ENCODE measurements at regions not wholly inside any gene's neighbourhood (a gene's known extent, or its start where the extent isn't known, plus 50 kb on each side); places are given as distances from the start of the nearest gene placed in this dataset.

DNA sequence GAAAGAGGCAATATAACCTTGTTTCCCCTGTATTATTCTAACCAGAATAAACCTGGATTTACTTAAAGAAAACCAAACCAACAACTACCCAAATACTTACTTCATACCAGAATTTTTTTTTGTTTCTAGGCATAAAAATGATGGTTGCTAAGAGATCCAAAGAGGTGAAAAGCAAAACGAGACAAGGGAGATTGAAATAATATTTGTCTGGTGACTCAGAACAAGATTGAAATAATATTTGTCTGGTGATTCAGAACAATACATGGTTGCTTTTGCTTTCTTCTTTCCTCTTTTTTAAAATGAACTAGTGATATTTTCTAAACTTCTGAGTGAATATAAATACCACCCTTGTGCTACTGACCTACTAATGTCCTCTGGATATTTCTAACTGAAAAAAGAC is 592.9 kb downstream of the KCTD12 start:
- no peak overlapping the region for H4K91ac ChIP-seq (replicated peaks; ENCODE audit: insufficient read length, low read length)
- FAIRE-seq (no peak), DNase-seq (ENCODE audit: low read depth in 1 of 2, low spot score in 2 of 2) (no peak)
- H3K36me3 ChIP-seq (ENCODE audit: control insufficient read depth in 2 of 4, insufficient read depth in 4 of 4, low read length in 3 of 4), result peaks cover 0 to 2% (median 0%) of the 10 kb centered on the region in 4 experiments; a peak in 1 of 8 replicates
- no peak overlapping the region for H3K9ac ChIP-seq (replicated peaks in 1 of 4; ENCODE audit: extremely low read depth in 1 of 4, low read depth in 3 of 4, low read length in 3 of 4)
- H2BK15ac ChIP-seq (ENCODE audit: low read length), result no peak overlapping the region
- no peak overlapping the region for H4K8ac ChIP-seq (ENCODE audit: extremely low read depth, insufficient read depth, low read length)
- no peaks in the 10 kb centered on the region for H3K79me2 ChIP-seq (ENCODE audit: control insufficient read depth in 1 of 2, insufficient read depth in 2 of 2, low read length in 2 of 2)
- H2AFZ ChIP-seq (ENCODE audit: low read length), result no peak overlapping the region
- H2BK20ac ChIP-seq (ENCODE audit: low read length), result no peak overlapping the region
- no peak overlapping the region for H3K56ac ChIP-seq (replicated peaks; ENCODE audit: insufficient read length, low read depth, low read length)
- no peaks in the 10 kb centered on the region for H4K20me1 ChIP-seq (replicated peaks in 1 of 2; ENCODE audit: control insufficient read depth in 1 of 2, insufficient read depth in 2 of 2, low read length in 2 of 2)
- H3K27ac ChIP-seq (ENCODE audit: low read depth, low read length), result no peak overlapping the region
- 86% methylated on average over 1 of the region's 1 CpG; no CpG with 5 or more reads in 1 of the 2 experiments for WGBS, 2 experiments (ENCODE audit: extremely low coverage in 1 of 2, insufficient coverage in 1 of 2, insufficient read length in 1 of 2, insufficient replicate concordance in 2 of 2, low coverage in 1 of 2, low lambda C conversion rate in 2 of 2, missing lambda C conversion rate in 1 of 2)
- no peak overlapping the region for H3K23ac ChIP-seq (ENCODE audit: insufficient read length)
- H3K9me3 ChIP-seq (ENCODE audit: insufficient read depth in 2 of 2, low read depth in 1 of 2, low read length in 1 of 2), result peaks cover 0 to 7% of the 10 kb centered on the region in 2 experiments; a peak in 1 of 4 replicates
- no peak overlapping the region for H2BK120ac ChIP-seq (replicated peaks; ENCODE audit: low read depth, low read length)
- no peak overlapping the region for H2BK12ac ChIP-seq (ENCODE audit: low read depth, low read length)
- H3K14ac ChIP-seq (ENCODE audit: insufficient read length), result no peak overlapping the region
- no peak overlapping the region for H3K4me3 ChIP-seq (ENCODE audit: extremely low read depth in 1 of 4, insufficient read depth in 2 of 4, low read depth in 3 of 4, low read length in 4 of 4)
- no peak overlapping the region for H3K4me2 ChIP-seq (ENCODE audit: insufficient read depth in 1 of 2, low read depth in 2 of 2, low read length in 2 of 2)
- no peak overlapping the region for H2AK5ac ChIP-seq (ENCODE audit: low read depth, low read length)
- no peaks in the 10 kb centered on the region for H3K27me3 ChIP-seq (replicated peaks in 1 of 4; ENCODE audit: control insufficient read depth in 3 of 4, extremely low read depth in 1 of 4, insufficient read depth in 3 of 4, low read length in 3 of 4)
- peaks cover 0 to 5% (median 0%) of the 10 kb centered on the region in 4 experiments; a peak in 1 of 7 replicates for H3K4me1 ChIP-seq (replicated peaks in 1 of 4; ENCODE audit: control insufficient read depth in 3 of 4, insufficient read depth in 4 of 4, low read length in 3 of 4)
- H3K23me2 ChIP-seq (ENCODE audit: low read depth, low read length), result no peaks in the 10 kb centered on the region
- no peak overlapping the region for H3K18ac ChIP-seq (ENCODE audit: extremely low read depth, low read length)
- CTCF ChIA-PET (ENCODE audit: partially characterized antibody), result interaction anchor here (0.6 kb wide), 1 partner anchor 710 kb away, joined by 3 read pairs; no protein-coding TSS in a partner anchor
- H3K4ac ChIP-seq (replicated peaks; ENCODE audit: insufficient read length, low read depth, low read length), result no peak overlapping the region
- no peak overlapping the region for H2BK5ac ChIP-seq (ENCODE audit: low read depth, low read length)
- POLR2A ChIA-PET (ENCODE audit: partially characterized antibody), result no interaction called here
- H4K5ac ChIP-seq (ENCODE audit: insufficient read length, low read depth, low read length), result no peak overlapping the region
- H3K79me1 ChIP-seq (ENCODE audit: low read depth, low read length), result no peaks in the 10 kb centered on the region
- TF ChIP-seq, protein P1, sequence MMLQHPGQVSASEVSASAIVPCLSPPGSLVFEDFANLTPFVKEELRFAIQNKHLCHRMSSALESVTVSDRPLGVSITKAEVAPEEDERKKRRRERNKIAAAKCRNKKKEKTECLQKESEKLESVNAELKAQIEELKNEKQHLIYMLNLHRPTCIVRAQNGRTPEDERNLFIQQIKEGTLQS (IDR thresholded peaks at IDR 0.05; ENCODE audit: insufficient read depth, low read depth, low read length), result no peak
- TF ChIP-seq EGR1 (IDR thresholded peaks at IDR 0.05; ENCODE audit: borderline replicate concordance, low read depth, low read length), result no peak
- no peak for TF ChIP-seq POLR2AphosphoS5 (IDR thresholded peaks at IDR 0.05; ENCODE audit: low read depth, low read length)
- no peak for TF ChIP-seq TBP (IDR thresholded peaks at IDR 0.05; ENCODE audit: low read depth, low read length)
- TF ChIP-seq RXRA (IDR thresholded peaks at IDR 0.05; ENCODE audit: insufficient read depth, low read depth, low read length), result no peak

Measured in H1 (cell line).